ENCODE measurements at regions not wholly inside any gene's neighbourhood (a gene's known extent, or its start where the extent isn't known, plus 50 kb on each side); places are given as distances from the start of the nearest gene placed in this dataset.

DNA sequence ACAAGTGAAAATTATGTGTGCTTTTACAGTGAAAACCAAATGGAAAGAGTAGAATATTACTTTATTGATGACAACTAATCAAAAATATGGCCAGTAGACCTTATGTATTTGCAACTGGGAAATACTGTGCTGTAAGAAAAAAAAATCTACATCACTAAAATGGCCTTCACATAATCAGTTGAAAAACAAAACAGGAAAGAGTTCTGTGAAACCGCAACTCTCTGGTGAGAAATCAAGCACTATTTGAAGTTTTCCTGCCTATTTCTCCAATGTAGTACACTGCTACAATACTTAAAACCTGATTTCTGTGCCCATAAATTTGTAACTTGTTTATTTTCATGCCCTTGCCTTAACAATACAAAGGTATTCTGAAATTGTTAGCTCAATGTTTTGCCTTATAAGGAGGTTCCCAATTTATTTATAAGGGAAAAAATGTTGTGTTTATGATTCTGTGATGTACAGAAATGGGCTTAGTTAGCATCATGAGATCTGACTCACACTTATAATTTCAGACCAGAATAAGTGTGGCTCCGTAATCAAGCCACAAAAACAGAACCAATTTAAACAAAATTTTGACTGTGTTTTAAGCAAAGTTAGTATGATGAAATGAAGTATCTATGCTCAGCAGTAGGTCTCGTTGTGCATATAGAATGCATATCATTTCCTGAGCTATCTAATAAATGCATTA, 147.1 kb downstream of the FAT4 start:
- no peak for DNase-seq (ENCODE audit: low spot score)
- TF ChIP-seq YY1 (IDR thresholded peaks at IDR 0.05), result no peak
- no peak for TF ChIP-seq HNF4A (conservative IDR thresholded peaks at IDR 0.05)
- no peak for TF ChIP-seq RXRA (IDR thresholded peaks at IDR 0.05)
- TF ChIP-seq EGR1 (IDR thresholded peaks at IDR 0.05; ENCODE audit: low read depth in 2 of 2), result no peak
- no peak for TF ChIP-seq RAD21 (IDR thresholded peaks at IDR 0.05)
- no peak for TF ChIP-seq CTCF (IDR thresholded peaks at IDR 0.05; ENCODE audit: low read depth, low read length, missing input control)
- TF ChIP-seq FOXA1 (IDR thresholded peaks at IDR 0.05), result no peak
- no peak for TF ChIP-seq JUND (IDR thresholded peaks at IDR 0.05)
- no peak for TF ChIP-seq TAF1 (conservative IDR thresholded peaks at IDR 0.05)
- no peak for TF ChIP-seq GABPA (IDR thresholded peaks at IDR 0.05 in 1 of 2, conservative IDR thresholded peaks at IDR 0.05 in 1 of 2)
- TF ChIP-seq ATF3 (IDR thresholded peaks at IDR 0.05), result no peak
- Histone ChIP-seq H3K4me1 (ENCODE audit: control insufficient read depth in 4 of 4, insufficient read depth in 4 of 4, low read length in 3 of 4) (no peaks in the 10 kb centered on the region), H3K9me3 (ENCODE audit: control insufficient read depth in 4 of 4, low read length in 3 of 4) (no peaks in the 10 kb centered on the region), H3K4me3 (ENCODE audit: low read depth in 1 of 3, low read length in 3 of 3) (no peak overlapping the region), H3K9ac (ENCODE audit: low read depth in 1 of 2, low read length in 2 of 2) (no peak overlapping the region), H3K27ac (ENCODE audit: low read depth in 1 of 2, low read length in 2 of 2) (no peak overlapping the region), H3K27me3 (ENCODE audit: control insufficient read depth in 4 of 4, insufficient read depth in 4 of 4, low read length in 3 of 4) (no peaks in the 10 kb centered on the region), H3K36me3 (ENCODE audit: control insufficient read depth in 4 of 4, insufficient read depth in 3 of 4, low read depth in 1 of 4, low read length in 3 of 4) (peaks cover 0 to 4% (median 0%) of the 10 kb centered on the region in 4 donors)
- WGBS, result 80% methylated on average over 3 of the region's 3 CpGs

DNA sequence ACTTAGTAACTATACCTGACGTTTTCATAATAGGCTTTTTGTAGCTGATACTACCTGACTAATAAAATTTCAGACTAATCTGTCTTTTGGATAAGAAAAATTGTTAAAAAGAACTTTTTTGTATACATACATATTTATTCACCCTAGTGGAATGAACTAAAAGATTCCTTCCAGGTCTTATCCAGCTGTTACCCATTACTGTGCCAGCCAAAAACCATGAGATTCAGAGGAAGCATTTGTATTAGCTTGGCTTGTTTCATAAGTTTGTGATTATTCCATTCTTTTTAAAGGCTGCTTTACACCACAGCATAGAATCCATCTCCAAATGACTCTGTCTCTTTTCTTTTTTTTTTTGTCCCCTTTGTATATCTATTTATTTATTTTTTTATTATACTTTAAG, 149.4 kb downstream of the FAT4 start:
- Histone ChIP-seq H3K9ac (ENCODE audit: low read depth in 1 of 2, low read length in 2 of 2) (no peak overlapping the region), H3K36me3 (ENCODE audit: control insufficient read depth in 4 of 4, insufficient read depth in 3 of 4, low read depth in 1 of 4, low read length in 3 of 4) (peaks cover 0 to 4% (median under 1%) of the 10 kb centered on the region in 4 donors), H3K4me3 (ENCODE audit: low read depth in 1 of 3, low read length in 3 of 3) (no peak overlapping the region), H3K27ac (ENCODE audit: low read depth in 1 of 2, low read length in 2 of 2) (no peak overlapping the region), H3K4me1 (ENCODE audit: control insufficient read depth in 4 of 4, insufficient read depth in 4 of 4, low read length in 3 of 4) (no peaks in the 10 kb centered on the region), H3K27me3 (ENCODE audit: control insufficient read depth in 4 of 4, insufficient read depth in 4 of 4, low read length in 3 of 4) (no peaks in the 10 kb centered on the region), H3K9me3 (ENCODE audit: control insufficient read depth in 4 of 4, low read length in 3 of 4) (no peaks in the 10 kb centered on the region)
- TF ChIP-seq HNF4A (conservative IDR thresholded peaks at IDR 0.05) (no peak), RAD21 (IDR thresholded peaks at IDR 0.05) (no peak), SP1 (IDR thresholded peaks at IDR 0.05) (no peak), RXRA (IDR thresholded peaks at IDR 0.05) (no peak), GABPA (IDR thresholded peaks at IDR 0.05 in 1 of 2, conservative IDR thresholded peaks at IDR 0.05 in 1 of 2) (no peak), REST (IDR thresholded peaks at IDR 0.05) (no peak), FOXA2 (IDR thresholded peaks at IDR 0.05) (no peak), HNF4G (IDR thresholded peaks at IDR 0.05) (no peak), FOXA1 (IDR thresholded peaks at IDR 0.05) (no peak), CTCF (IDR thresholded peaks at IDR 0.05; ENCODE audit: low read depth, low read length, missing input control) (no peak), YY1 (IDR thresholded peaks at IDR 0.05) (no peak), NR2F2 (IDR thresholded peaks at IDR 0.05) (no peak), JUND (IDR thresholded peaks at IDR 0.05) (no peak), EGR1 (IDR thresholded peaks at IDR 0.05; ENCODE audit: low read depth in 2 of 2) (no peak), TAF1 (conservative IDR thresholded peaks at IDR 0.05) (no peak)
- TF ChIP-seq, protein P1, sequence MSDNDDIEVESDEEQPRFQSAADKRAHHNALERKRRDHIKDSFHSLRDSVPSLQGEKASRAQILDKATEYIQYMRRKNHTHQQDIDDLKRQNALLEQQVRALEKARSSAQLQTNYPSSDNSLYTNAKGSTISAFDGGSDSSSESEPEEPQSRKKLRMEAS (IDR thresholded peaks at IDR 0.05), result no peak
- no peak for DNase-seq (ENCODE audit: low spot score)
- WGBS, result 87% methylated on average over 1 of the region's 1 CpG
